NT2/D1 (cell line): ENCODE measurements at regions not wholly inside any gene's neighbourhood (a gene's known extent, or its start where the extent isn't known, plus 50 kb on each side); places are given as distances from the start of the nearest gene placed in this dataset.

Experiments
- SUZ12 ChIP-seq: IDR thresholded peaks from 2 replicates; pipeline ENCODE4 v1.6.1; 2011; ENCODE audit not compliant: insufficient read length, insufficient read depth; ENCODE audit errors: extremely low read depth
- ZNF274 ChIP-seq: IDR thresholded peaks from 2 replicates; pipeline ENCODE4 v1.6.1; 2011; ENCODE audit warnings: mild to moderate bottlenecking, low read depth, low read length

- TF ChIP-seq SUZ12: no peak
- TF ChIP-seq ZNF274: no peak
Measured at GRCh38 chr1:105122041-105122440, 1372.3 kb downstream of the AMY1C start.
